Duodenal mucosa (tissue), 2 donors: ENCODE measurements at regions not wholly inside any gene's neighbourhood (a gene's known extent, or its start where the extent isn't known, plus 50 kb on each side); places are given as distances from the start of the nearest gene placed in this dataset.
"Not testable (repeated sequence)": the region's sequence is repeated elsewhere in the genome, so short reads cannot be mapped to it uniquely, and the experiment has no call there.

Source experiments
- H3K27ac ChIP-seq: one replicate; pipeline ENCODE4 v1.7.0; 2013; ENCODE audit warnings: low read depth, low read length
- H3K27me3 ChIP-seq, 2 donors: one replicate each; pipeline ENCODE4 v1.7.0; 2013; ENCODE audit warnings: low read length in 2 of 2, control low read depth in 1 of 2; ENCODE audit not compliant: insufficient read depth in 2 of 2, control insufficient read depth in 1 of 2
- H3K36me3 ChIP-seq, 2 donors: one replicate each; pipeline ENCODE4 v1.7.0; 2013; ENCODE audit warnings: low read length in 2 of 2, control low read depth in 1 of 2; ENCODE audit not compliant: insufficient read depth in 2 of 2, control insufficient read depth in 1 of 2
- H3K4me1 ChIP-seq, 2 donors: one replicate each; pipeline ENCODE4 v1.7.0; 2013; ENCODE audit warnings: low read length in 2 of 2, control low read depth in 1 of 2; ENCODE audit not compliant: insufficient read depth in 2 of 2, control insufficient read depth in 1 of 2
- H3K4me3 ChIP-seq, 2 donors: one replicate each; pipeline ENCODE4 v1.7.0; 2013; ENCODE audit warnings: low read length in 2 of 2, low read depth in 1 of 2
- H3K9ac ChIP-seq, 2 donors: one replicate each; pipeline ENCODE4 v1.7.0; 2013; ENCODE audit warnings: low read length in 2 of 2, low read depth in 1 of 2
- H3K9me3 ChIP-seq, 2 donors: one replicate each; pipeline ENCODE4 v1.7.0; 2013; ENCODE audit warnings: low read length in 2 of 2, control low read depth in 1 of 2; ENCODE audit not compliant: control insufficient read depth in 1 of 2

GRCh38 chrX:1034717-1035116, 177.7 kb downstream of the CRLF2 start:
- Histone ChIP-seq H3K27ac (no peak overlapping the region), H3K4me1 (no peaks in the 10 kb centered on the region), H3K4me3 (no peak overlapping the region), H3K36me3 (no peaks in the 10 kb centered on the region), H3K9me3 (peaks cover 11 to 16% of the 10 kb centered on the region in 2 donors), H3K9ac (no peak overlapping the region), H3K27me3 (no peaks in the 10 kb centered on the region)

- H3K4me3 ChIP-seq, result no peak overlapping the region
- no peak overlapping the region for H3K9ac ChIP-seq
- H3K9me3 ChIP-seq, result peaks cover 0 to 9% of the 10 kb centered on the region in 2 donors
- H3K27me3 ChIP-seq, result no peaks in the 10 kb centered on the region
- H3K36me3 ChIP-seq, result no peaks in the 10 kb centered on the region
- no peaks in the 10 kb centered on the region for H3K4me1 ChIP-seq
- no peak overlapping the region for H3K27ac ChIP-seq
These were observed 180.7 kb downstream of the CRLF2 start for GRCh38 chrX:1031521-1032430.

- H3K9ac ChIP-seq, result no peak overlapping the region
These were observed 183.0 kb downstream of the CRLF2 start for GRCh38 chrX:1029494-1029893.

GRCh38 chrX:1027680-1028079, 184.8 kb downstream of the CRLF2 start:
- no peaks in the 10 kb centered on the region for H3K36me3 ChIP-seq
- H3K4me3 ChIP-seq, result no peak overlapping the region
- H3K4me1 ChIP-seq, result no peaks in the 10 kb centered on the region
- H3K27me3 ChIP-seq, result no peaks in the 10 kb centered on the region
- H3K27ac ChIP-seq, result no peak overlapping the region
- H3K9me3 ChIP-seq, result peaks cover 0 to 8% of the 10 kb centered on the region in 2 donors
- no peak overlapping the region for H3K9ac ChIP-seq

More at GRCh38 chrX:1029494-1029893, 183.0 kb downstream of the CRLF2 start:
- Histone ChIP-seq H3K4me3 (no peak overlapping the region), H3K36me3 (no peaks in the 10 kb centered on the region), H3K27me3 (no peaks in the 10 kb centered on the region), H3K4me1 (no peaks in the 10 kb centered on the region), H3K27ac (no peak overlapping the region), H3K9me3 (peaks cover 0 to 9% of the 10 kb centered on the region in 2 donors)

GRCh38 chrX:1027133-1027532, 185.3 kb downstream of the CRLF2 start:
- Histone ChIP-seq H3K4me1 (no peaks in the 10 kb centered on the region), H3K27ac (no peak overlapping the region), H3K4me3 (no peak overlapping the region), H3K9me3 (peaks cover 0 to 8% of the 10 kb centered on the region in 2 donors), H3K36me3 (no peaks in the 10 kb centered on the region), H3K9ac (no peak overlapping the region), H3K27me3 (no peaks in the 10 kb centered on the region)

- H3K27me3 ChIP-seq, result no peaks in the 10 kb centered on the region
- no peak overlapping the region for H3K27ac ChIP-seq
- H3K9me3 ChIP-seq, result peaks cover 3 to 13% of the 10 kb centered on the region in 2 donors
These were observed 186.0 kb downstream of the CRLF2 start for GRCh38 chrX:1026263-1027015.

GRCh38 chrX:1025413-1025812, 187.0 kb downstream of the CRLF2 start:
- H3K9ac ChIP-seq, result no peak overlapping the region
- H3K4me1 ChIP-seq, result no peaks in the 10 kb centered on the region
- H3K4me3 ChIP-seq, result no peak overlapping the region
- H3K27me3 ChIP-seq, result no peaks in the 10 kb centered on the region
- H3K9me3 ChIP-seq, result peaks cover 14 to 23% of the 10 kb centered on the region in 2 donors
- H3K27ac ChIP-seq, result no peak overlapping the region
- no peaks in the 10 kb centered on the region for H3K36me3 ChIP-seq

More at GRCh38 chrX:1026263-1027015, 186.0 kb downstream of the CRLF2 start:
- no peaks in the 10 kb centered on the region for H3K36me3 ChIP-seq
- no peak overlapping the region for H3K4me3 ChIP-seq
- no peak overlapping the region for H3K9ac ChIP-seq
- H3K4me1 ChIP-seq, result no peaks in the 10 kb centered on the region

- Histone ChIP-seq H3K27me3 (no peaks in the 10 kb centered on the region), H3K36me3 (no peaks in the 10 kb centered on the region), H3K4me1 (no peaks in the 10 kb centered on the region), H3K9ac (no peak overlapping the region), H3K4me3 (no peak overlapping the region), H3K27ac (no peak overlapping the region), H3K9me3 (peaks cover 15 to 17% of the 10 kb centered on the region in 2 donors)
These were observed 188.8 kb downstream of the CRLF2 start for GRCh38 chrX:1023676-1024075.

GRCh38 chrX:1021314-1021993, 191.0 kb downstream of the CRLF2 start:
- not testable (repeated sequence) for H3K36me3 ChIP-seq, H3K27me3 ChIP-seq, H3K4me3 ChIP-seq, H3K4me1 ChIP-seq, H3K27ac ChIP-seq, H3K9ac ChIP-seq
- H3K9me3 ChIP-seq, result peaks cover 15 to 17% of the 10 kb centered on the region in 2 donors
